H1 (cell line): ENCODE measurements at regions not wholly inside any gene's neighbourhood (a gene's known extent, or its start where the extent isn't known, plus 50 kb on each side); places are given as distances from the start of the nearest gene placed in this dataset.

ENCODE experiments used
- CHD7 ChIP-seq: fragments of 300-600 bp; sonication (generic); IDR thresholded peaks from 2 replicates; pipeline ENCODE4 v1.7.1; 2012; ENCODE audit warnings: low read length, moderate library complexity, mild to moderate bottlenecking, inconsistent platforms; ENCODE audit not compliant: insufficient replicate concordance
- POU5F1 ChIP-seq: IDR thresholded peaks from 2 replicates; pipeline ENCODE4 v1.6.1; 2011; ENCODE audit warnings: low read depth, mild to moderate bottlenecking, low read length, moderate library complexity

- TF ChIP-seq POU5F1 (no peak), CHD7 (no peak)
These were observed 930.2 kb upstream of the FOXG1 start (continued) for GRCh38 chr14:27836386-27836785.
